GM18517 (cell line): ENCODE measurements at regions not wholly inside any gene's neighbourhood (a gene's known extent, or its start where the extent isn't known, plus 50 kb on each side); places are given as distances from the start of the nearest gene placed in this dataset.
"Not testable (repeated sequence)": the region's sequence is repeated elsewhere in the genome, so short reads cannot be mapped to it uniquely, and the experiment has no call there.

Source experiments
- ATAC-seq: cut with Tn5 transposase; IDR thresholded peaks from one replicate; pipeline ENCODE4 v1.9.1; 2021; ENCODE audit warnings: mild to moderate bottlenecking, moderate library complexity; ENCODE audit not compliant: unreplicated experiment

DNA sequence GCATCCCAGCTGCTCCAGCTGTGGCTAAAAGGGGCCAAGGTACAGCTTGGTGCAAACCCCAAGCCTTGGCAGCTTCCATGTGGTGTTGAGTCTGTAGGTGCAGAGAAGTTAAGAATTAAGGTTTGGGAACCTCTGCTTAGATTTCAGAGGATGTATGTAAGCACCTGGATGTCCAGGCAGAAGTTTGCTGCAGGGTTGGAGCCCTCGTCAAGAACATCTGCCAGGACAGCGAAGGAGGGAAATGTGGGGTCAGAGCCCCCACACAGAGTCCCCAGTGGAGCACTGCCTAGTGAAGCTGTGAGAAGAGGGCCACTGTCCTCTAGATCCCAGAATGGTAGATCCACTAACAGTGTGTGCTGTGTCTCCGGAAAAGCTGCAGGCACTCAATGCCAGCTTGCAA, 236.2 kb upstream of the ADRA1B start:
- ATAC-seq, result no peak

- ATAC-seq, result no peak
These were observed 234.6 kb upstream of the ADRA1B start for GRCh38 chr5:159681661-159682060.

- no peak for ATAC-seq
These were observed 233.7 kb upstream of the ADRA1B start for GRCh38 chr5:159682623-159683022.

DNA sequence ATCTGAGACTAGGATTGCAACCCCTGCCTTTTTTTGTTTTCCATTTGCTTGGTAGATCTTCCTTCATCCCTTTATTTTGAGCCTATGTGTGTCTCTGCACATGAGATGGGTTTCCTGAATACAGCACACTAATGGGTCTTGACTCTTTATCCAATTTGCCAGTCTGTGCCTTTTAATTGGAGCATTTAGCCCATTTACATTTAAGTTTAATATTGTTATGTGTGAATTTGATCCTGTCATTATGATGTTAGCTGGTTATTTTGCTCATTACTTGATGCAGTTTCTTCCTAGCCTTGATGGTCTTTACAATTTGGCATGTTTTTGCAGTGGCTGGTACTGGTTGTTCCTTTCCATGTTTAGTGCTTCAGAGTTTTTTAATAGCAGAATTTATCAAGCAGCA, 228.4 kb upstream of the ADRA1B start:
- ATAC-seq, result not testable (repeated sequence)

DNA sequence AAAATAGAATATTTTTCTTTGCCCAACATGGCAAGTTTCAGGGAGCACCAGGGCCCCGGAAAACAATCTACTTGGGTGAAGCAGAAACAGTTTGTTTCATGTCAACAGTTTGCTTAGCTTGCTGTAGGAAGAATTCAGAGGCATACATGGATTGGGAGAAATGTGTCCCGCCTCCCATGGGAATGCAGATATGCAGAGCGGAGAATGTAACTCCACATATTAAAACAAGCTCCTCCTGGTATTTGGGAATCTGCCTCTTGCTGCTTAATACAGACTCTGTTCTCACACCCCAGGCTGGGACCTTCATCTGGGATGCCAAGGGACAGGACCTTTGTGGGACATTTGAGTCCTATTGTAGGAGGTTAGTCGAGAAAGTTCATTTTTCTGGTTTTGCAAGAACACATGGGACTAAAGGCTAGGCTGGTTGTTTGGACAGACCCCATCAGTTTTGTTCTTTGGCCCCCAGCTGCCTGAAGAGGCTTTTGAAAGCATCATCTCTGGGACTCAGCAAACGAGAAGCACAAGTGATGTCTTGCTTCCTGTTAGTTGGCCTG, 220.5 kb upstream of the ADRA1B start:
- ATAC-seq, result no peak

GRCh38 chr5:159697530-159697929, 218.8 kb upstream of the ADRA1B start:
- no peak for ATAC-seq

- ATAC-seq, result no peak
These were observed 218.0 kb upstream of the ADRA1B start for GRCh38 chr5:159698322-159698721.

- ATAC-seq, result no peak
These were observed 216.3 kb upstream of the ADRA1B start for GRCh38 chr5:159700016-159700415.

- ATAC-seq, result no peak
These were observed 214.0 kb upstream of the ADRA1B start for GRCh38 chr5:159702301-159702700.

DNA sequence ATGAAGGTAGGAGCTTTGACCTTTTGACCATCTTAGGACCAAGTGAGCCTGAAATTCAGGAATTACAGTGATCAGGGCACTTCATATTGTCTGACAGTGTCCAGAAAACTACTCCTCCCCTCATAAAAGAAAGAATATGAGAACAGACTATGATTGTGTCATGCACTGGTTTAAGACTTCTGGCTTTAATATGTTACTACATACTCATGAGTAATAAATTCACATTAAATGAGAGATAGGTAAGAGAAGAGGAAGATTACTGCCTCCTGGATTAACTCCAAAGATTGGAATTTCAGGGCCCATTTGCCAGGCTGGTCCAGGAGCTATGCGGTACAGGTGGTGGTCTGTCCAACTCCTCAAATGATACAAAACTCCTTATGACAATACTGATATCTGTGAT, 213.5 kb upstream of the ADRA1B start:
- no peak for ATAC-seq

DNA sequence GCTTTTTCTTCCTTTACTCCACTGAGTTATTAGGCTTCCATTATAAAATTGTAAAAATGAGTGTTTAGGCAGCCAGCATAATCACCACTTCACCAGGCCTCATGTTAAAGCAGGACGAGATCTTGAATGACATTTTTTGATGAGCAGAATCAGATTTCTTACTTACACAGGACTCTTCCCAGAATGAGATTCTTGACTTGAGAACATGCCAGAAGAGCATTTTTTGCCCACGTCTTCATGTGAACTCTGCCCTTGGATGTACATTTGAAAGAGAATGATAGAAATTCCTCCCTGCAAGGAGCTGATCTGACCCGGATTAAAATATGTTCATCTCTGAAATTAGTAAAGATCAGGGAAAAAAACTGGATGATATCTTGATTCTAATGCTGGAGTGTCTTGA, 212.1 kb upstream of the ADRA1B start:
- ATAC-seq, result no peak

DNA sequence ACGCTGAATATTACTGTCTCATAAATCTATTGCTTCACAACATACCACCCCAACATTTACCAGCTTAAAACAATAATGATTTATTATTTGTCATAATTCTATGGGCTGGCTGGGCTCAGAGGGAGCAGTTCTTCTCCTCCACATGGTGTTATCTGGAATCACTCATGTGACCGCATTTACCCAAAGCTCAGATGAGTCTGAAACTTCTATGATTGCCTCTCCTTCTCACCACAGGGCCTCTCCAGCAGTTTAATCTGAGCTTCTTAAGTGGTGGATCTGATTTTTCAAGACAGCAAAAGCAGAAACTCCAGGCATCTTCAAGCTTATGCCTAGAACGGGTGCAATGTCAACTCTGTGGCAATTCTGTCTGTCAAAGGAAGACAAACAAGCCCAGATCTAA, 210.3 kb upstream of the ADRA1B start:
- no peak for ATAC-seq

GRCh38 chr5:159708090-159708489, 208.2 kb upstream of the ADRA1B start:
- ATAC-seq, result no peak

- ATAC-seq, result no peak
These were observed 203.6 kb upstream of the ADRA1B start for GRCh38 chr5:159712672-159713071.

DNA sequence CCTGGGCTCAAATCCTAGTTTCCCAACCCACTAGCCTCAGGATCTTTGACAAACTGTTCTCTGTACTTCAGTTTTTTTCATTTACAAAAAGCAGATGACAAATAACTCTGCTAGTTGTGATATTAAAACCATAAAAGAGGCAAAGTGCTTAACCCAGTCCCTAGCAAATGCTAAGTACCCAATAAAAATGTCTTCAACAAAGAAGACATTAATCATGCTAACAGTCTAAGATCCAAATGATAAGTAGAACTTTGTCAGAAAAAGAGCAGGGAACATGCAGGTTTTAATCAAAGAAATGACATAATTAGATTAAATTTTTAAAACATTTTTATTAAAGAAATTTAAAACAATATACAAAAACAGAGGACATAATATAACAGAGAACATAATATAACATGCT, 203.0 kb upstream of the ADRA1B start:
- no peak for ATAC-seq

DNA sequence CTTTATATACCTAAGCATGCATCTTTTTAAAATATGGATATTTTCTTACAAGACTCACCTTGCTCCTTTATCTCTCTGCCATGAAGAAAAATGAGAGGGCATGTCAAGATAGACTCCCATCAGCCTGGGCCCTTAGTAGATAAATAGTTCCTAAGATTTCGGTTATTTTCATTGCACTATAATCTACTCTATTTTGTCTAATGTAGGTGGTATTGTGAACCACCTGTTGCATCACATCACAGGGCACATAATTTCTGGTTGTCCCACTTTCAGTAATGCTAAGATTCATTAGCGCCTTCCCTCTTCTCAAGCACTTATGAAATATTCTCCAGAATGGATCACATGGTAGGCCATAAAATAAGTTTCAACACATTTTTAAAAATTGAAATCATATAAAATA, 202.5 kb upstream of the ADRA1B start:
- ATAC-seq, result no peak

DNA sequence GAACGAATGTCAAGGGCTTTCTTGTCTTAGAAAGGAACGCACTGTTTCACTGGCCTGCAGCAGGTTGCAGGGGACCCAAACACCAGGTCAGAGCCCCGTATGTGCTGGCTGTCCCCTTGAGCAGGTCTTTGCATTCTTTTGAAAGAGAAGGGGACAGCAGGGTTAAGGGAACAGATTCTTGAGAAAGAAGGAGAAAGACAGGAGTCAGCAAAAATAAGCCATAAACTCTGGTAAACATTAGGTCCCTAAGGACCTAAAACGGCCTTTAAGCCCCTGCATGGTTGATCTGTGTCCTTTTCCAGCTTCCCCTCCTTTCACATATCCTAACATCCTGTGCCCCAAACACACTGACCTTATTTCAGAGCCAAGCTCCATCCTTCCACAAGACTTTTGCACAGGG, 190.8 kb upstream of the ADRA1B start:
- ATAC-seq, result no peak

DNA sequence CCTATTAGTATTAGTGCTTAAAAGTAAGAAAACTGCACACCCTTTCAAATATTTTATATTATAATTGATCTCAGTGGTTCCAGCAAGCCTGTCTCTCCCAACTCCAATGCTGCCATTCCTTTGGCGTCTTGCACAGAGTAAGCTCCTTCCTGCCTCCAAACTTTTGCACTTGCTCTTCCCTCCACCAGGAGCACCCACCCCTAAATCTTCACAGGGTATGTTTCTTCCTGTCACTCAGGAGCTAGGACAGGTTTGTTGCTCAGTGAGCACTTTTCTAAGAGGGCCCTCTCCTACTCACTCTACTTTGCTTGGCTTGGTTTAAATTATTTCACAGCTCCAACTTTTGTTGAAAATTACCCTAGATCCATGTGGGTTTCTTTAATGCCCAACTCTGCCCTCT, 189.1 kb upstream of the ADRA1B start:
- ATAC-seq, result no peak

- no peak for ATAC-seq
These were observed 186.0 kb upstream of the ADRA1B start for GRCh38 chr5:159730285-159730684.

DNA sequence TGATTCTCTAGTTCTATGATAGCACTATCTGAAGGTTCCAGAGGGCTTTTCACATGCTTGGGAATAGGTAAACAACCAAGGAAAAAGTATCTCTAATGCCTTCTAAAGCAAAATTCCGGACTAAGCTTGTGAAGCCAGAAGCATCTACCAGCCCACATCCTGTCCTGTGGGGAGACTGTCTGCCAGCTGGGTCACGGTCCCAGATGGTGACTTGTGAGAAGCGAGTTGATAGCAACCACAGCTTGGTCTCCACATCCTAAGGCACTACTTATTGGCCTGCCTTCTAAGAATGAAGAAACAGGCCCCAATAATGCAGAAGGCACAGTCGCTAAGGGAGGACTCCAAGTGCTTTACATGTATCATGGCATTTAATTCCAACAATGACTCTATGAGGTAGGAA, 184.1 kb upstream of the ADRA1B start:
- ATAC-seq, result no peak

GRCh38 chr5:159734366-159734765, 181.9 kb upstream of the ADRA1B start:
- ATAC-seq, result no peak

GRCh38 chr5:159735036-159735435, 181.2 kb upstream of the ADRA1B start:
- ATAC-seq, result no peak

DNA sequence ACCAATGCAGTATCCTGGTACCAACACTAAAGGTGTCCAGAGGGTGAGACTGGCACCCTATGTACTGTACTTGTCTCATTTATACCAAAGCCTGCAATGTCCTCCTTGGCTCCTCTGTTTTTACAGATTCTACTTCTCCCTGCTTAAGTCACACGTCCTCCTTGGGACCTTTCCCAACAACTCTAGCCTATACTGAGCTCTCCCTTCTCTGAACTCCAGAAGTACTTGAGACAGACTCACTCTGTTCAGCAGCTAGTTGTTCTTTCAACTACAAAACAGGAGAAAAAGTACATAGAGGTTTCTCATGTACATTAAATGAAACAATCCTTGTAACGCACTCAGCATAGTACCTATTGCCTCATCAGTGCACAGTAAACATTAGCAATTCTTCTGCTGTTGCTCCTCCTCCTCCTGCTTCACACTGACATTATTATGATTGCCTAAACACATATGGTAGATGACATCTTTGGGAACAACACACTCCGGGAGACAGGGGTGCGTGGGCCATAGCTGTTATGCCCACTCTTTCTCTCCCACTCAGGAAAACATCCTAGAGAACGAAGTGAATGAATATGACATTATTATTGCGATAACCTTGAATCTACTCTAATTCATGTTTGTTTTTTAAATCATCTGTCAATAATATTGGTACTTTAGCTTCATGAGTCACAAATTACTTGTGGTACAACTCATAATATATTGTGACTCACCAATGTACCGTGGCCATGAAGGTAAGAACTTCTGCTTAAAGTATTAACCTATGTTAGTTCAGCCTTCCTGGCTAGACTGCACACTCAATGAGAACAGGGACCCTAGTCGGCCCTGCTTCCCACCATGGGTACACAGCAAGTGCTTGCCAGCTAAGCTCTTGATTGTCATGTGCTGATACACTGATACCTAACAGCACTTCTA, 180.3 kb upstream of the ADRA1B start:
- no peak for ATAC-seq
